Immature natural killer cell (primary cell): ENCODE measurements at regions not wholly inside any gene's neighbourhood (a gene's known extent, or its start where the extent isn't known, plus 50 kb on each side); places are given as distances from the start of the nearest gene placed in this dataset.

Experiments
- DNase-seq, 3 donors: peaks; one replicate each; pipeline ENCODE4 v3.0.0; 2022; ENCODE audit warnings: mixed read lengths in 1 of 3
- H3K27ac Mint-ChIP-seq, 6 donors: one replicate each; pipeline ENCODE4 v1.8.0; 2020; ENCODE audit warnings: mixed read lengths in 6 of 6, mild to moderate bottlenecking in 5 of 6, inconsistent platforms in 4 of 6, moderate library complexity in 3 of 6
- H3K27me3 Mint-ChIP-seq, 3 donors: one replicate each; pipeline ENCODE4 v1.8.0; 2020 to 2021; ENCODE audit warnings: low read depth in 3 of 3, mild to moderate bottlenecking in 3 of 3, mixed read lengths in 3 of 3, moderate library complexity in 3 of 3, inconsistent platforms in 1 of 3
- H3K36me3 Mint-ChIP-seq, 3 donors: one replicate each; pipeline ENCODE4 v1.8.0; 2020; ENCODE audit warnings: mixed read lengths in 3 of 3, inconsistent platforms in 2 of 3, mild to moderate bottlenecking in 2 of 3
- H3K4me1 Mint-ChIP-seq, 2 donors: one replicate each; pipeline ENCODE4 v1.8.0; 2020; ENCODE audit warnings: inconsistent platforms in 2 of 2, mild to moderate bottlenecking in 2 of 2, mixed read lengths in 2 of 2, moderate library complexity in 1 of 2
- H3K4me3 Mint-ChIP-seq, 5 donors: one replicate each; pipeline ENCODE4 v1.8.0; 2020; ENCODE audit warnings: mild to moderate bottlenecking in 5 of 5, mixed read lengths in 5 of 5, inconsistent platforms in 3 of 5, moderate library complexity in 3 of 5
- H3K9me3 Mint-ChIP-seq, 6 donors: one replicate each; pipeline ENCODE4 v1.8.0; 2020; ENCODE audit warnings: mild to moderate bottlenecking in 6 of 6, mixed read lengths in 6 of 6, inconsistent platforms in 4 of 6, moderate library complexity in 3 of 6

GRCh38 chr5:68749631-68750030, 344.2 kb upstream of the SLC30A5 start:
- no peak for DNase-seq
- H3K27me3 Mint-ChIP-seq: peaks cover 2 to 8% (median 2%) of the 10 kb centered on the region in 3 donors
- no peak overlapping the region for H3K27ac Mint-ChIP-seq
- no peaks in the 10 kb centered on the region for H3K36me3 Mint-ChIP-seq
- no peaks in the 10 kb centered on the region for H3K9me3 Mint-ChIP-seq
- H3K4me3 Mint-ChIP-seq: no peak overlapping the region
- H3K4me1 Mint-ChIP-seq: peaks cover 0 to 3% of the 10 kb centered on the region in 2 donors

DNA sequence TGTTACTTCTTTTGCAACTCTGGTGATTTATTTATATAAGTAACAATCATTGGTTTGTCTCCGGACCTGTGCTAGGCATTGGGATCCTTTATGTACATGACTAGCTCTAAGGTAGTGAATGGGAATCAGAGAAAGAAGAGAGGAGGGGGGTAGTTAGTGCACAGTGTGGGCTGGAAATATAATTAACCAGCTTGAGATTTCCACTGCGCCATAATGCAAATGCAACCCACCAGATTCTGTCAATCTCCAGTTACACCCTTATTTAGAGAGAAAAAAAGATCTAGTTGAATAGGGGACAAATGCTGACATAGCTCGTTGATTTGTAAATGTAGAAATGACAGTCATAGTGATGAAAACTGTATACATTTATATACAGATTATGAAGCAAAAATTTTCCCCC, 342.2 kb upstream of the SLC30A5 start:
- no peak overlapping the region for H3K4me3 Mint-ChIP-seq
- H3K36me3 Mint-ChIP-seq: no peaks in the 10 kb centered on the region
- peaks cover 2 to 10% (median 2%) of the 10 kb centered on the region in 3 donors for H3K27me3 Mint-ChIP-seq
- no peak overlapping the region for H3K27ac Mint-ChIP-seq
- no peaks in the 10 kb centered on the region for H3K9me3 Mint-ChIP-seq
- DNase-seq: no peak
- H3K4me1 Mint-ChIP-seq: no peaks in the 10 kb centered on the region

DNA sequence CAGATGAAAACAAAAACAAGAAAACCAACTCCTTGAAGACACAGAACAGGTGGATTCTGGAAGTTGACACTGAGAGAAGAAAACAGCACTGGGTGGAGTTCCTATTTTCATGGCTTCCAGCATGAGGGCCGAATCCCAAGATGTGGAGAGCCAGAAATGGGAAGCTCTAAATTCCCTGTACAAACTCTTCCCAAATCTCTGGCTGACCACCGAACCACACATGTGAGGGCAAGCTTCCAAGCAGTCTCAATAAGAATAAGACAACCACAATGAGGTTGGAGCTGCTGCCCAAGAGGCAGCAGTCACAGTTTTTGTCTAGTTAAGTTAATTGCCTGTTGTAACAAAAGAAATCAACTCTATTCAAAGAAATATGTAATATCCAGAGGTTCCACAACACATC, 339.3 kb upstream of the SLC30A5 start:
- no peak overlapping the region for H3K27ac Mint-ChIP-seq
- no peaks in the 10 kb centered on the region for H3K9me3 Mint-ChIP-seq
- no peaks in the 10 kb centered on the region for H3K36me3 Mint-ChIP-seq
- H3K27me3 Mint-ChIP-seq: peaks cover 0 to 3% (median 0%) of the 10 kb centered on the region in 3 donors
- H3K4me1 Mint-ChIP-seq: no peaks in the 10 kb centered on the region
- no peak overlapping the region for H3K4me3 Mint-ChIP-seq
- no peak for DNase-seq

GRCh38 chr5:68755293-68755692, 338.5 kb upstream of the SLC30A5 start:
- no peaks in the 10 kb centered on the region for H3K36me3 Mint-ChIP-seq
- no peak overlapping the region for H3K27ac Mint-ChIP-seq
- no peaks in the 10 kb centered on the region for H3K4me1 Mint-ChIP-seq
- peaks cover 0 to 3% (median 0%) of the 10 kb centered on the region in 3 donors for H3K27me3 Mint-ChIP-seq
- no peak overlapping the region for H3K4me3 Mint-ChIP-seq
- DNase-seq: no peak
- H3K9me3 Mint-ChIP-seq: no peaks in the 10 kb centered on the region

- DNase-seq: no peak
- peaks cover 0 to 4% (median 0%) of the 10 kb centered on the region in 3 donors for H3K27me3 Mint-ChIP-seq
- no peaks in the 10 kb centered on the region for H3K4me1 Mint-ChIP-seq
- no peaks in the 10 kb centered on the region for H3K9me3 Mint-ChIP-seq
- no peak overlapping the region for H3K27ac Mint-ChIP-seq
- no peaks in the 10 kb centered on the region for H3K36me3 Mint-ChIP-seq
- no peak overlapping the region for H3K4me3 Mint-ChIP-seq
Measured at GRCh38 chr5:68757006-68757405, 336.8 kb upstream of the SLC30A5 start.

DNA sequence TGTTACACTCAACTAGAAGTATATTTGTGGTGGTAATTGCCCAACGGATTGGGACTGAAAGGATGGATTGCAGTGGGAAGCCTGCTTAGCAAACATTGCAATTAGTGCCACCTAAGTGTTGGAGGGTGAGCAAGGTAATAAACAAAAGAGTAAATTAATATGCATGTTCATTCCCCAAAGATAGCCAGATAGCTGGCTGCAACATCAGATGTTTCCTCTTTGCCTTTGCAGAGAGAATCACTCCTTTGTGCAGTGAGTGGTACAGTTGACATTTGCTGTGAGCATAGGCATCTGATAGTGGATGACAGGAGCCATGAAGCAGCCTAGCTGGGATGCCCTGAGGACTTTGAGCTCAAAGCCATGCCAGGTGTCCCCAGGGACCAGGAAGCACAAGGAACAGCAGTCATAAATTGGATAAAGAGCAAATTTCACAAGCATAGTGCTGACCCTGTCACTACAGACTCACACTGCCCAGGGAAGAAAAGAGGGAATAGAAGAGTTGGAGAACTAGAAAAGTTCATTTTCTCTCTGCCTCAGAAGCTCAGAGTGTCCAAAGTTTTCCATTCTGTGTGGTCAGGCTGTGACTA, 336.1 kb upstream of the SLC30A5 start:
- no peak overlapping the region for H3K27ac Mint-ChIP-seq
- H3K4me3 Mint-ChIP-seq: no peak overlapping the region
- no peaks in the 10 kb centered on the region for H3K4me1 Mint-ChIP-seq
- no peaks in the 10 kb centered on the region for H3K9me3 Mint-ChIP-seq
- peaks cover 0 to 4% (median 1%) of the 10 kb centered on the region in 3 donors for H3K27me3 Mint-ChIP-seq
- no peaks in the 10 kb centered on the region for H3K36me3 Mint-ChIP-seq
- no peak for DNase-seq

GRCh38 chr5:68759593-68759992, 334.2 kb upstream of the SLC30A5 start:
- H3K4me3 Mint-ChIP-seq: no peak overlapping the region
- no peaks in the 10 kb centered on the region for H3K36me3 Mint-ChIP-seq
- H3K4me1 Mint-ChIP-seq: no peaks in the 10 kb centered on the region
- DNase-seq: no peak
- H3K9me3 Mint-ChIP-seq: no peaks in the 10 kb centered on the region
- H3K27me3 Mint-ChIP-seq: peaks cover 0 to 4% (median 1%) of the 10 kb centered on the region in 3 donors
- H3K27ac Mint-ChIP-seq: no peak overlapping the region

DNA sequence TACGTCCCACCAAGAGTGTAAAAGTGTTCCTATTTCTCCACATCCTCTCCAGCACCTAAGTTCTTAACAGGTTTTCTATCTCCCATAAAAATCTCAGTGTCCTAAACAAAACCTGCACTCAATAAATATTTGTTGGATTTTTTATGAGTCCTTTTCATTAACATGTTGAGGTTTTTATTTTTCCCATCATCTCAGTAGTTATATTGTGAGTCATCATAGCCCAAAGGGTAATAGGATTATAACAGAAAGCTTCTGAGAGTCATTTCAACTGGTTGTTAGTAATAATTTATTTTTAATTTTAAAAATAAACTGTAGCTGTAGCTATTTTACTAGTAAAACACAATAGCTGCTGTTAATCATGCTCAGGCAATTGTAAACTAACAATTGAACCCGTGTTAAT, 331.6 kb upstream of the SLC30A5 start:
- H3K27ac Mint-ChIP-seq: no peak overlapping the region
- H3K27me3 Mint-ChIP-seq: peaks cover 0 to 2% (median 1%) of the 10 kb centered on the region in 3 donors
- no peak overlapping the region for H3K4me3 Mint-ChIP-seq
- H3K36me3 Mint-ChIP-seq: no peaks in the 10 kb centered on the region
- no peaks in the 10 kb centered on the region for H3K9me3 Mint-ChIP-seq
- no peak for DNase-seq
- H3K4me1 Mint-ChIP-seq: no peaks in the 10 kb centered on the region

DNA sequence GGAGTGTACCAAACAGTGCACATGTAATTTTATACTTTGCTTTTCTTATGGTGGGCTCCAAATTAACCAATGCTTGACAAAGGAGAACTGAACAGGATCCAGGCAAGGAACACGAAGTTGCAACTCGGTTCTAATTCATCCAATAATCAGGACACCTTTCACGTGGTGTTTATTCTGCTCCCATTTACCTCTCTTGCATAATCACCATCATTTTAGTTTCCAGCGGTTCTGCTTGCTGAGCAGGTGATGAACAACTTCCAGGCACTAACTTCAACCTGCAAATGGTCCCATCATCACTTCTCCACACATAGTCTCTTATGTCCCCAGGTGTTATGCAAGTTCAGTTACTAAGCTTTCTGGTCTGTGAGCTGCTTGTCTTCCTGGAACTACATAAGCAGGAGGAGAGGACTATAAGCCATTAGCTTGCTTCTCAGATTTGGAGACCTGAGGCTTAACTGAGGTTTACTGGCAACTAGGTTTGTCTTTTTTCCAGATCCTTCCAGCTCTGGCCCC, 326.8 kb upstream of the SLC30A5 start:
- no peaks in the 10 kb centered on the region for H3K9me3 Mint-ChIP-seq
- no peak overlapping the region for H3K27ac Mint-ChIP-seq
- no peaks in the 10 kb centered on the region for H3K36me3 Mint-ChIP-seq
- H3K27me3 Mint-ChIP-seq: peaks cover 0 to 3% (median under 1%) of the 10 kb centered on the region in 3 donors
- DNase-seq: no peak
- H3K4me3 Mint-ChIP-seq: no peak overlapping the region
- no peaks in the 10 kb centered on the region for H3K4me1 Mint-ChIP-seq

DNA sequence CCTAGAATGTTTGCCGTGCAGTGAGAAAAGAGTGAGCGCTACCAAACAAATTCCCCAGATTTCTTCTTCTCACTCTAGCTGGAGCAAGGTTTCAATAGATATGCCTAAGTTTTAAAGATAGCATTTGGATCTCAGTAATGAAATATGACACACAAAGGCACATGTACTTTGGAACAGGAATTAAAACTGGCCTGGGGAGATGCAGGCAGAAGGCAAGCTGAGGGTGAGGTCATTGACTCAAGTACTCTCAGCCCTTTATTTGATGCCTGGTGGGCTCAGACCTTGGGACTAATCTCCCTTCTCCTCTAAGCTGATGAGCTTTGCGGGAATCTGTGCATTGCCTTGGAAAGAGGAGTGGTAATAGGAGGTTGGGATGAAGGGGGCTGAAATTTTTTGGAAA, 323.3 kb upstream of the SLC30A5 start:
- Mint-ChIP-seq H3K4me3 (no peak overlapping the region), H3K36me3 (no peaks in the 10 kb centered on the region), H3K27ac (no peak overlapping the region), H3K9me3 (no peaks in the 10 kb centered on the region), H3K4me1 (no peaks in the 10 kb centered on the region), H3K27me3 (peaks cover 0 to 2% (median 1%) of the 10 kb centered on the region in 3 donors)
- no peak for DNase-seq

DNA sequence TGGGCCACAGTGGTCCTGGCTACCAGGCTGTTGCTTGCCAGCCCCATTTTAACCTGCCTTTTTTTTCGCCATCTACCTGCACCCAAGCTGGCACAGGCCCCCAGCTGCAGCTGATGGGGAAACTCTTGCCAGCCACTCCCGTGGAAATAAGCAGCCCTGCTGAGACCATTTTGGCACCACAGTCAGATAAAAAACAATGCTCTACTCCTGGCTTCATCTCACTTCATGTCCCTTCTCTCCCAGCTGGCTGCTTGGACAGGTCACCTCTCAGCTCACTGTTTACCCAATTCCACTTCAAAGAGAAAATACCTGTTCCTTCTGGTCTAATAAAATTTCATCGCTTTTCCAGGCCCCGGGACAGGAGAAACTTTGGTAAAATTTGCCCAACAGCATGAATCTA, 322.6 kb upstream of the SLC30A5 start:
- no peaks in the 10 kb centered on the region for H3K9me3 Mint-ChIP-seq
- H3K4me3 Mint-ChIP-seq: no peak overlapping the region
- H3K27me3 Mint-ChIP-seq: peaks cover 0 to 2% (median 1%) of the 10 kb centered on the region in 3 donors
- H3K4me1 Mint-ChIP-seq: no peaks in the 10 kb centered on the region
- DNase-seq: no peak
- H3K36me3 Mint-ChIP-seq: no peaks in the 10 kb centered on the region
- H3K27ac Mint-ChIP-seq: no peak overlapping the region

DNA sequence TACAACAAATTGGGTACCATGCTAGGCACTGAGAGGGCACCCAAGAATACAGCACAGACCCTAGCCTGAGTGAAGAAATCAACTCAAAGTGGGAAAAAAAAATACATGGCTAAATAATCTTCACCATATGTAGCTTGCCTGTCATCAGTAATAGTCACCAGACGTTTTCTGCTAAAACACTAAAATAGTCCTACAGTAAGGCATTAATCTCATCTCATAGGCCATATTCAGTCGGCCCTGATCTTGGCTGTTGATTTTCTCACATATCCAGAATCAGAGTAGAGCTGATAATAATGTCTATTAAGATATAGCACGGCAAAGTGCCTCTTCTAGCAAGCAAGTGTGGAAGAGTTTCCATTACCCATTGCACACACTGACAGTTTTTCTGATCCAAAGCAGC, 322.1 kb upstream of the SLC30A5 start:
- no peak for DNase-seq
- no peak overlapping the region for H3K4me3 Mint-ChIP-seq
- no peaks in the 10 kb centered on the region for H3K36me3 Mint-ChIP-seq
- H3K27ac Mint-ChIP-seq: no peak overlapping the region
- no peaks in the 10 kb centered on the region for H3K4me1 Mint-ChIP-seq
- no peaks in the 10 kb centered on the region for H3K9me3 Mint-ChIP-seq
- peaks cover 0 to 2% (median 1%) of the 10 kb centered on the region in 3 donors for H3K27me3 Mint-ChIP-seq

DNA sequence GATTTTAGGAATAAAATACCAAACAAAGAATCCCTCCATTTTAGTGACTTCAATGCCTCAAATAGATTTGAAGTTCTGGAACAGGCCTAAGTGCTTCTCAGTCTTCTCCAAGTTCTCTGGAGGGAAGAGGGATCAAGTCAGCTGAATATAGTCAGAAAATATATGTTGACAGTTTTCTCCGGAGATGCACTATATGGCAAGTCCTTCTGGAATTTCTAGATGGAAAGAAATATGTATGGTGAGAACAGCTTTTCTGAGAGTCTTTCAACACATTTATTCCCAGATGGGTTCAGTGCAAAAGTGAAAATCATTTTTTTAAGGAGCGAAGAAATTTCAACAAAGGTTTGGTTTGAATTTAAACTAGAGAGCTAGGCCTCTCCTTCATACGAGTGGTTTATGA, 317.4 kb upstream of the SLC30A5 start:
- Mint-ChIP-seq H3K4me1 (no peaks in the 10 kb centered on the region), H3K4me3 (no peak overlapping the region), H3K9me3 (no peaks in the 10 kb centered on the region), H3K27me3 (peaks cover 0 to 5% (median 0%) of the 10 kb centered on the region in 3 donors), H3K27ac (no peak overlapping the region), H3K36me3 (no peaks in the 10 kb centered on the region)
- DNase-seq: no peak

DNA sequence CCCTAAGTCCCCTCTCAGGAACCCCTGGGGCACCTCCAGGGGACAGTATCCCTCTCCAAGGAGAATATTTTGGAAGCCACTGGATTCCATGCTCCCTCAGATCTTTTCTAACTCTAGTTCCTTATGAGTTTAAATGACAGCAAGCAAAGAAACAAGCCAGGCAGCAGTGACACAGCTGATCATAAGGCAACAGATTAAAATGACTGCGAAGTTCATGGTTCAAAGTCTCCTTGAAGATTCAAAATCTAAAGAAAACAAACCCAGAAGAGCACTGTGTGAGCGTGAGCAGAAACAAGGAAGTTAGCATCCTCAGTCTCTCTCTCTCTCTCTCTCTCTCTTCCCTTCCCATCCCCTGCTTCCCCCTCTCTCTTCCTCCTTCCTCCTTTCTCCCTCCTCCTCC, 316.7 kb upstream of the SLC30A5 start:
- H3K4me3 Mint-ChIP-seq: no peak overlapping the region
- H3K27ac Mint-ChIP-seq: no peak overlapping the region
- no peaks in the 10 kb centered on the region for H3K4me1 Mint-ChIP-seq
- DNase-seq: no peak
- H3K9me3 Mint-ChIP-seq: no peaks in the 10 kb centered on the region
- no peaks in the 10 kb centered on the region for H3K36me3 Mint-ChIP-seq
- H3K27me3 Mint-ChIP-seq: peaks cover 0 to 5% (median 0%) of the 10 kb centered on the region in 3 donors

GRCh38 chr5:68778484-68778883, 315.3 kb upstream of the SLC30A5 start:
- H3K27ac Mint-ChIP-seq: no peak overlapping the region
- no peaks in the 10 kb centered on the region for H3K36me3 Mint-ChIP-seq
- H3K9me3 Mint-ChIP-seq: peaks cover 0 to 3% (median 0%) of the 10 kb centered on the region in 6 donors
- no peak overlapping the region for H3K4me3 Mint-ChIP-seq
- DNase-seq: no peak
- H3K27me3 Mint-ChIP-seq: peaks cover 0 to 2% (median 0%) of the 10 kb centered on the region in 3 donors
- H3K4me1 Mint-ChIP-seq: no peaks in the 10 kb centered on the region
